CD14-positive monocyte (primary cell): ENCODE measurements at regions not wholly inside any gene's neighbourhood (a gene's known extent, or its start where the extent isn't known, plus 50 kb on each side); places are given as distances from the start of the nearest gene placed in this dataset.

Experiments
- DNase-seq, 3 donors: peaks; one replicate each; pipeline ENCODE4 v3.0.0-alpha.2; 2011 to 2022
- H2AFZ ChIP-seq: 2 replicates; pipeline ENCODE4 v1.6.0; 2012; ENCODE audit warnings: mild to moderate bottlenecking, low read depth, low read length, inconsistent platforms; ENCODE audit not compliant: insufficient read depth, poor library complexity, severe bottlenecking
- H3K27ac ChIP-seq, 2 donors: 1 replicate in 1 of 2; 2 replicates in 1 of 2; pipeline ENCODE4 v1.5.1; 2012 to 2013; ENCODE audit warnings: low read length in 2 of 2, control low read depth in 1 of 2, inconsistent platforms in 1 of 2, low read depth in 1 of 2, mild to moderate bottlenecking in 1 of 2
- H3K27me3 ChIP-seq, 2 donors: one replicate each; pipeline versions ENCODE4 v1.6.0 to v1.6.1; 2011 to 2013; ENCODE audit warnings: low read length in 2 of 2; ENCODE audit not compliant: control insufficient read depth in 2 of 2, insufficient read depth in 2 of 2
- H3K36me3 ChIP-seq, 2 donors: replicated peaks in 1 of 2; 1 replicate in 1 of 2; 2 replicates in 1 of 2; pipeline versions ENCODE4 v1.5.1 to v1.6.1; 2012 to 2013; ENCODE audit warnings: low read length in 2 of 2, control low read depth in 1 of 2, inconsistent platforms in 1 of 2, mild to moderate bottlenecking in 1 of 2; ENCODE audit not compliant: insufficient read depth in 2 of 2, control insufficient read depth in 1 of 2
- H3K4me1 ChIP-seq, 2 donors: 1 replicate in 1 of 2; 2 replicates in 1 of 2; pipeline versions ENCODE4 v1.5.1 to v1.6.1; 2012 to 2013; ENCODE audit warnings: low read length in 2 of 2, control low read depth in 1 of 2, inconsistent platforms in 1 of 2, mild to moderate bottlenecking in 1 of 2, moderate library complexity in 1 of 2; ENCODE audit not compliant: insufficient read depth in 2 of 2, control insufficient read depth in 1 of 2
- H3K4me2 ChIP-seq: replicated peaks from 2 replicates; pipeline ENCODE3; 2012; ENCODE audit warnings: low read length, moderate library complexity, mild to moderate bottlenecking; ENCODE audit not compliant: poor library complexity, severe bottlenecking; ENCODE audit errors: extremely low read depth
- H3K4me3 ChIP-seq, 3 experiments: fragments of 200-600 bp in 1 of 3; sonication (generic) in 1 of 3; replicated peaks in 1 of 3; 1 replicate in 2 of 3; 2 replicates in 1 of 3; pipeline ENCODE4 v1.5.1; 2011 to 2013; ENCODE audit warnings: low read length in 3 of 3, mild to moderate bottlenecking in 3 of 3, control low read depth in 2 of 3, low read depth in 2 of 3, inconsistent platforms in 1 of 3, moderate library complexity in 1 of 3
- H3K79me2 ChIP-seq: 2 replicates; pipeline ENCODE4 v1.6.0; 2012; ENCODE audit warnings: mild to moderate bottlenecking, control low read depth, inconsistent platforms, low read length, moderate library complexity; ENCODE audit not compliant: insufficient read depth
- H3K9ac ChIP-seq: 2 replicates; pipeline ENCODE4 v1.6.0; 2017; ENCODE audit warnings: low read length, mild to moderate bottlenecking; ENCODE audit not compliant: insufficient read depth, poor library complexity, severe bottlenecking
- H3K9me3 ChIP-seq, 2 donors: replicated peaks in 1 of 2; 1 replicate in 1 of 2; 2 replicates in 1 of 2; pipeline versions ENCODE4 v1.5.1 to v1.6.1; 2012 to 2013; ENCODE audit warnings: low read length in 2 of 2, control low read depth in 1 of 2; ENCODE audit not compliant: control insufficient read depth in 1 of 2, insufficient read depth in 1 of 2
- H4K20me1 ChIP-seq: 2 replicates; pipeline ENCODE4 v1.6.0; 2012; ENCODE audit warnings: mild to moderate bottlenecking, low read length, control low read depth, moderate library complexity; ENCODE audit not compliant: insufficient read depth
- H3K27ac Mint-ChIP-seq, 7 donors: one replicate each; pipeline ENCODE4 v1.8.0; 2020; ENCODE audit warnings: mild to moderate bottlenecking in 7 of 7, mixed read lengths in 7 of 7, moderate library complexity in 6 of 7, inconsistent platforms in 2 of 7
- H3K27me3 Mint-ChIP-seq, 3 donors: one replicate each; pipeline ENCODE4 v1.8.0; 2021 to 2022; ENCODE audit warnings: low read depth in 3 of 3, mild to moderate bottlenecking in 3 of 3, mixed read lengths in 3 of 3, moderate library complexity in 3 of 3, inconsistent platforms in 1 of 3
- H3K36me3 Mint-ChIP-seq, 2 donors: one replicate each; pipeline ENCODE4 v1.8.0; 2020; ENCODE audit warnings: mixed read lengths in 2 of 2, inconsistent platforms in 1 of 2, mild to moderate bottlenecking in 1 of 2
- H3K4me1 Mint-ChIP-seq: one replicate; pipeline ENCODE4 v1.8.0; 2020; ENCODE audit warnings: mild to moderate bottlenecking, mixed read lengths
- H3K4me3 Mint-ChIP-seq, 2 donors: one replicate each; pipeline ENCODE4 v1.8.0; 2020; ENCODE audit warnings: mild to moderate bottlenecking in 2 of 2, mixed read lengths in 2 of 2, moderate library complexity in 1 of 2
- H3K9me3 Mint-ChIP-seq, 7 donors: one replicate each; pipeline ENCODE4 v1.8.0; 2020 to 2022; ENCODE audit warnings: mixed read lengths in 7 of 7, mild to moderate bottlenecking in 6 of 7, moderate library complexity in 6 of 7, inconsistent platforms in 2 of 7
- WGBS: methylation state at CpG from one replicate; pipeline ENCODE4 v1.1.5; 2013; ENCODE audit warnings: missing lambda C conversion rate; ENCODE audit not compliant: insufficient coverage; 5-methylcytosine and 5-hydroxymethylcytosine counted together
- intact Hi-C, 2 donors: fragments of 100-400 bp; cut with micrococcal nuclease; formaldehyde crosslinking; loops; one replicate each; pipeline versions ENCODE4 v1.15.0 to v1.15.1; 2023
- TF ChIP-seq, protein P1 (sequence below): fragments of 200-600 bp; IDR thresholded peaks from one replicate; pipeline ENCODE4 v1.8.0; 2022; ENCODE audit warnings: antibody characterized with exemption, mild to moderate bottlenecking

DNA sequence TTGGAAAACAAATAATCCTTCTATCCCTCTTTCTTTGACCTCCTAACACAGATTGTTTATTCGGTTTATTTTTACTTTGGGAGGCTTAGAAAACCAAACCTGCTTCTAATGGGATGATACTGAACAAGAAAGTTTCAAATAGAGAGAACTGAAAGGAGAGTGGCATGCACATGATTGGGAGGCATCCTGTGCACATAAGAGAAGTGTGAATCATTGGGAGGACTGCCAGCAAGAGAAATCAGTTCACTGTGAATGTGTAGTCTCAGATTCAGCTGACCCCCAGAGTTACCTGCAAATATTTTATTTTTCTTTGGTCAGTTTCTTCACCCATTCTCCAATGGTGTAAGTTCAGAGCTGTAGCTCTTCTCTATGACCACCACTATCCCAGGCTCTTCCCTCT lies 1363.2 kb upstream of the ACVR2A start:
- no peak overlapping the region for H3K4me3 ChIP-seq
- no peaks in the 10 kb centered on the region for H3K9me3 ChIP-seq
- no peaks in the 10 kb centered on the region for H4K20me1 ChIP-seq
- intact Hi-C loops = no loop called here
- H2AFZ ChIP-seq = no peak overlapping the region
- no peak overlapping the region for H3K4me2 ChIP-seq
- no peaks in the 10 kb centered on the region for H3K36me3 ChIP-seq
- no peak for DNase-seq
- WGBS = 100% methylated on average over 1 of the region's 1 CpG
- no peaks in the 10 kb centered on the region for H3K27me3 Mint-ChIP-seq
- TF ChIP-seq, protein P1, sequence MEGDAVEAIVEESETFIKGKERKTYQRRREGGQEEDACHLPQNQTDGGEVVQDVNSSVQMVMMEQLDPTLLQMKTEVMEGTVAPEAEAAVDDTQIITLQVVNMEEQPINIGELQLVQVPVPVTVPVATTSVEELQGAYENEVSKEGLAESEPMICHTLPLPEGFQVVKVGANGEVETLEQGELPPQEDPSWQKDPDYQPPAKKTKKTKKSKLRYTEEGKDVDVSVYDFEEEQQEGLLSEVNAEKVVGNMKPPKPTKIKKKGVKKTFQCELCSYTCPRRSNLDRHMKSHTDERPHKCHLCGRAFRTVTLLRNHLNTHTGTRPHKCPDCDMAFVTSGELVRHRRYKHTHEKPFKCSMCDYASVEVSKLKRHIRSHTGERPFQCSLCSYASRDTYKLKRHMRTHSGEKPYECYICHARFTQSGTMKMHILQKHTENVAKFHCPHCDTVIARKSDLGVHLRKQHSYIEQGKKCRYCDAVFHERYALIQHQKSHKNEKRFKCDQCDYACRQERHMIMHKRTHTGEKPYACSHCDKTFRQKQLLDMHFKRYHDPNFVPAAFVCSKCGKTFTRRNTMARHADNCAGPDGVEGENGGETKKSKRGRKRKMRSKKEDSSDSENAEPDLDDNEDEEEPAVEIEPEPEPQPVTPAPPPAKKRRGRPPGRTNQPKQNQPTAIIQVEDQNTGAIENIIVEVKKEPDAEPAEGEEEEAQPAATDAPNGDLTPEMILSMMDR = no peak
- H3K36me3 Mint-ChIP-seq = no peaks in the 10 kb centered on the region
- no peaks in the 10 kb centered on the region for H3K4me1 Mint-ChIP-seq
- H3K9ac ChIP-seq = no peak overlapping the region
- H3K27ac ChIP-seq = no peak overlapping the region
- no peaks in the 10 kb centered on the region for H3K4me1 ChIP-seq
- H3K27ac Mint-ChIP-seq = no peak overlapping the region
- H3K79me2 ChIP-seq = no peaks in the 10 kb centered on the region
- H3K4me3 Mint-ChIP-seq = no peak overlapping the region
- no peaks in the 10 kb centered on the region for H3K27me3 ChIP-seq
- H3K9me3 Mint-ChIP-seq = peaks cover 0 to 2% (median 0%) of the 10 kb centered on the region in 7 donors

GRCh38 chr2:146477383-146477782 lies 1367.4 kb upstream of the ACVR2A start:
- Mint-ChIP-seq H3K4me1 (no peaks in the 10 kb centered on the region), H3K4me3 (no peak overlapping the region), H3K9me3 (peaks cover 0 to 4% (median 0%) of the 10 kb centered on the region in 7 donors), H3K27me3 (no peaks in the 10 kb centered on the region), H3K36me3 (no peaks in the 10 kb centered on the region), H3K27ac (no peak overlapping the region)
- Histone ChIP-seq H3K36me3 (no peaks in the 10 kb centered on the region), H3K4me2 (no peak overlapping the region), H3K4me3 (no peak overlapping the region), H3K4me1 (no peaks in the 10 kb centered on the region), H4K20me1 (no peaks in the 10 kb centered on the region), H3K9me3 (no peaks in the 10 kb centered on the region), H2AFZ (no peak overlapping the region), H3K9ac (no peak overlapping the region), H3K27me3 (no peaks in the 10 kb centered on the region), H3K79me2 (no peaks in the 10 kb centered on the region), H3K27ac (no peak overlapping the region)
- TF ChIP-seq, protein P1 = no peak
- no peak for DNase-seq
- intact Hi-C loops = no loop called here
- WGBS = 100% methylated on average over 2 of the region's 5 CpGs
